H1 (cell line): ENCODE measurements at regions not wholly inside any gene's neighbourhood (a gene's known extent, or its start where the extent isn't known, plus 50 kb on each side); places are given as distances from the start of the nearest gene placed in this dataset.

Experiments used
- CTCF ChIA-PET: fragments of 300-600 bp; sonication (Branson Sonifier 250); formaldehyde crosslinking; loops from one replicate; lab custom pipeline; 2021; ENCODE audit not compliant: partially characterized antibody; lab: Charles Lee
- POLR2A ChIA-PET: fragments of 300-600 bp; sonication (Branson Sonifier 250); formaldehyde crosslinking; loops from one replicate; lab custom pipeline; 2021; ENCODE audit warnings: inconsistent platforms; ENCODE audit not compliant: partially characterized antibody; lab: Charles Lee
- DNase-seq, 2 experiments: peaks; one replicate each; pipeline versions ENCODE4 v3.0.0 to v3.0.0-alpha.2; 2010 to 2022; ENCODE audit warnings: low spot score in 2 of 2, low read depth in 1 of 2, mixed read lengths in 1 of 2
- FAIRE-seq: peaks from 2 replicates; lab custom pipeline; 2011; peaks lifted over from hg19 to GRCh38; lab: Jason Lieb, UNC
- H2AFZ ChIP-seq: 2 replicates; pipeline ENCODE4 v1.8.1; 2012; ENCODE audit warnings: low read length, inconsistent platforms
- H2AK5ac ChIP-seq: 2 replicates; pipeline ENCODE4 v1.6.1; 2013; ENCODE audit warnings: low read depth, low read length
- H2BK120ac ChIP-seq: replicated peaks from 2 replicates; pipeline ENCODE3; 2013; ENCODE audit warnings: low read depth, low read length, inconsistent platforms
- H2BK12ac ChIP-seq: 2 replicates; pipeline ENCODE4 v1.6.1; 2013; ENCODE audit warnings: low read depth, low read length
- H2BK15ac ChIP-seq: 2 replicates; pipeline ENCODE4 v1.6.1; 2013; ENCODE audit warnings: low read length
- H2BK20ac ChIP-seq: 2 replicates; pipeline ENCODE4 v1.6.1; 2013; ENCODE audit warnings: low read length
- H2BK5ac ChIP-seq: 2 replicates; pipeline ENCODE4 v1.6.1; 2013; ENCODE audit warnings: low read depth, low read length
- H3K14ac ChIP-seq: 2 replicates; pipeline ENCODE4 v1.6.1; 2013; ENCODE audit warnings: inconsistent platforms; ENCODE audit not compliant: insufficient read length
- H3K18ac ChIP-seq: 2 replicates; pipeline ENCODE4 v1.6.1; 2013; ENCODE audit warnings: low read length; ENCODE audit errors: extremely low read depth
- H3K23ac ChIP-seq: 2 replicates; pipeline ENCODE4 v1.6.1; 2013; ENCODE audit warnings: inconsistent platforms; ENCODE audit not compliant: insufficient read length
- H3K23me2 ChIP-seq: 2 replicates; pipeline ENCODE4 v1.6.1; 2013; ENCODE audit warnings: low read depth, low read length
- H3K27ac ChIP-seq: 2 replicates; pipeline ENCODE4 v1.6.1; 2011; ENCODE audit warnings: low read depth, low read length, inconsistent platforms
- H3K27me3 ChIP-seq, 4 experiments: replicated peaks in 1 of 4; 1 replicate in 1 of 4; 2 replicates in 3 of 4; pipeline versions ENCODE4 v1.6.1 to v1.8.1; 2011 to 2013; ENCODE audit warnings: low read length in 3 of 4, mild to moderate bottlenecking in 3 of 4, inconsistent platforms in 2 of 4, mixed read lengths in 2 of 4, moderate library complexity in 1 of 4; ENCODE audit not compliant: control insufficient read depth in 3 of 4, insufficient read depth in 3 of 4; ENCODE audit errors: extremely low read depth in 1 of 4
- H3K36me3 ChIP-seq, 4 experiments: 2 replicates each; pipeline versions ENCODE4 v1.6.1 to v1.8.1; 2011 to 2013; ENCODE audit warnings: mild to moderate bottlenecking in 4 of 4, low read length in 3 of 4, moderate library complexity in 2 of 4, control low read depth in 1 of 4, inconsistent platforms in 1 of 4; ENCODE audit not compliant: insufficient read depth in 4 of 4, control insufficient read depth in 2 of 4
- H3K4ac ChIP-seq: replicated peaks from 2 replicates; pipeline ENCODE3; 2013; ENCODE audit warnings: low read length, low read depth, mixed read lengths, inconsistent platforms; ENCODE audit not compliant: insufficient read length
- H3K4me1 ChIP-seq, 4 experiments: replicated peaks in 1 of 4; 1 replicate in 1 of 4; 2 replicates in 3 of 4; pipeline versions ENCODE4 v1.6.1 to v1.8.1; 2011 to 2013; ENCODE audit warnings: low read length in 3 of 4, inconsistent platforms in 2 of 4, mixed read lengths in 1 of 4; ENCODE audit not compliant: insufficient read depth in 4 of 4, control insufficient read depth in 3 of 4
- H3K4me2 ChIP-seq, 2 experiments: 2 replicates each; pipeline versions ENCODE4 v1.6.1 to v1.8.1; 2011 to 2013; ENCODE audit warnings: low read depth in 2 of 2, low read length in 2 of 2, control low read depth in 1 of 2, inconsistent platforms in 1 of 2, mild to moderate bottlenecking in 1 of 2; ENCODE audit not compliant: insufficient read depth in 1 of 2
- H3K4me3 ChIP-seq, 4 experiments: fragments of 200-600, 300-600 bp in 1 of 4; sonication (generic), shearing (Covaris generic), sonication (Bioruptor Twin) in 1 of 4; 2 replicates each; pipeline versions ENCODE4 v1.5.1 to v1.8.1; 2011 to 2016; ENCODE audit warnings: low read length in 4 of 4, low read depth in 3 of 4, control low read depth in 2 of 4, inconsistent platforms in 2 of 4, mild to moderate bottlenecking in 2 of 4, mixed read lengths in 1 of 4, moderate library complexity in 1 of 4; ENCODE audit not compliant: insufficient read depth in 2 of 4; ENCODE audit errors: extremely low read depth in 1 of 4
- H3K56ac ChIP-seq: replicated peaks from 2 replicates; pipeline ENCODE3; 2013; ENCODE audit warnings: low read depth, mild to moderate bottlenecking, mixed read lengths, low read length, inconsistent platforms; ENCODE audit not compliant: insufficient read length
- H3K79me1 ChIP-seq: 2 replicates; pipeline ENCODE4 v1.6.1; 2013; ENCODE audit warnings: low read depth, low read length, control low read depth
- H3K79me2 ChIP-seq, 2 experiments: 2 replicates each; pipeline versions ENCODE4 v1.6.1 to v1.8.1; 2012 to 2013; ENCODE audit warnings: low read length in 2 of 2, mild to moderate bottlenecking in 2 of 2, inconsistent platforms in 1 of 2; ENCODE audit not compliant: insufficient read depth in 2 of 2, control insufficient read depth in 1 of 2
- H3K9ac ChIP-seq, 4 experiments: replicated peaks in 1 of 4; 1 replicate in 1 of 4; 2 replicates in 3 of 4; pipeline versions ENCODE4 v1.6.1 to v1.8.1; 2011 to 2013; ENCODE audit warnings: low read depth in 3 of 4, low read length in 3 of 4, control low read depth in 2 of 4, mild to moderate bottlenecking in 2 of 4, moderate library complexity in 2 of 4, inconsistent platforms in 1 of 4; ENCODE audit errors: extremely low read depth in 1 of 4
- H3K9me3 ChIP-seq, 2 experiments: 2 replicates each; pipeline versions ENCODE4 v1.6.1 to v1.8.1; 2012 to 2013; ENCODE audit warnings: mild to moderate bottlenecking in 2 of 2, moderate library complexity in 2 of 2, control low read depth in 1 of 2, inconsistent platforms in 1 of 2, low read depth in 1 of 2, low read length in 1 of 2, mixed read lengths in 1 of 2; ENCODE audit not compliant: insufficient read depth in 2 of 2
- H4K20me1 ChIP-seq, 2 experiments: replicated peaks in 1 of 2; 2 replicates each; pipeline versions ENCODE3 to v1.8.1; 2011 to 2013; ENCODE audit warnings: inconsistent platforms in 2 of 2, low read length in 2 of 2, mild to moderate bottlenecking in 1 of 2; ENCODE audit not compliant: insufficient read depth in 2 of 2, control insufficient read depth in 1 of 2
- H4K5ac ChIP-seq: 2 replicates; pipeline ENCODE4 v1.6.1; 2013; ENCODE audit warnings: low read length, low read depth, mixed read lengths, inconsistent platforms; ENCODE audit not compliant: insufficient read length
- H4K8ac ChIP-seq: 2 replicates; pipeline ENCODE4 v1.8.0; 2013; ENCODE audit warnings: mild to moderate bottlenecking, moderate library complexity, low read length, inconsistent platforms; ENCODE audit not compliant: insufficient read depth; ENCODE audit errors: extremely low read depth
- H4K91ac ChIP-seq: replicated peaks from 2 replicates; pipeline ENCODE3; 2013; ENCODE audit warnings: low read length, mixed read lengths, inconsistent platforms; ENCODE audit not compliant: insufficient read length
- RNF2 ChIP-seq: fragments of 200-900, 300-1000 bp; sonication (generic); IDR thresholded peaks from 2 replicates; pipeline ENCODE4 v1.7.1; 2016; ENCODE audit warnings: borderline replicate concordance, low read depth, mild to moderate bottlenecking, antibody characterized with exemption, low read length; ENCODE audit not compliant: poor library complexity, severe bottlenecking; ENCODE audit errors: missing control alignments
- WGBS, 2 experiments: shearing (Covaris generic) in 1 of 2; methylation state at CpG; one replicate each; pipeline versions ENCODE4 v1.1.6 to v1.1.7; 2013 to 2015; ENCODE audit warnings: low lambda C conversion rate in 2 of 2, mixed read lengths in 2 of 2, inconsistent platforms in 1 of 2, low coverage in 1 of 2, missing lambda C conversion rate in 1 of 2; ENCODE audit not compliant: insufficient replicate concordance in 2 of 2, insufficient coverage in 1 of 2, insufficient read length in 1 of 2; ENCODE audit errors: extremely low coverage in 1 of 2, missing lambda C conversion rate in 1 of 2; 5-methylcytosine and 5-hydroxymethylcytosine counted together

DNA sequence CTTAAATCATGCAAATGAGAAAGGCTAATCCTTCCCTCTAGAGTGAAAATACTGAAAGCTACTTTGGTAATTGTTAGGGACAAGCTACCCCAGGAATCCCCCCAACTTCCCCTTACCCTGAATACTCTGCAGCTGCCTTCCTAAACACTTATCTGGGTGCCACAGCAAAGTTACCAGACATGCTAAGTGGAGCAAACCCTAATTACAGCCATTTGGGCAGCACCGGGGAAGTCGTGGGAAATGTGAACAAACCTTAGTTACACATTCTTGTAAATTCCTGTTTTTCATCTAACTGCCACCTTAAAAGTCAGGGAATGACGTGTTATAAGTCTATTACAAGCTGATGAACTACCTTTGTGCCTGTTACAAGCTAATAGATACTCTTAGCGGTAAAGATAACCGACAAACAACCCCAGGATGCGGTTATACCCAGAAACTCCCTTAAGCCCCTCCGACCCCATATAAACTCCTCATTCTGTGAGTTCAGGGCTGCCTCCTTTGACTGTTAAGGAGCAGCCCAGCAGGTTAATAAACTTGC is 66.0 kb upstream of the PLAC8 start:
- H3K23ac ChIP-seq, result no peak overlapping the region
- no peaks in the 10 kb centered on the region for H3K23me2 ChIP-seq
- no peaks in the 10 kb centered on the region for H3K4me1 ChIP-seq
- H4K20me1 ChIP-seq, result no peaks in the 10 kb centered on the region
- no peak overlapping the region for H4K5ac ChIP-seq
- 89% methylated on average over 7 of the region's 7 CpGs; no CpG with 5 or more reads in 1 of the 2 experiments for WGBS, 2 experiments
- no peak overlapping the region for H2BK120ac ChIP-seq
- no peak overlapping the region for H3K14ac ChIP-seq
- no peak overlapping the region for H4K91ac ChIP-seq
- ChIA-PET POLR2A (no interaction called here), CTCF (interaction anchor here (0.6 to 1.5 kb wide), 2 partner anchors 35 to 102 kb away, joined by 3 to 4 read pairs; no protein-coding TSS in a partner anchor)
- no peak overlapping the region for H2BK20ac ChIP-seq
- no peak for DNase-seq
- H3K79me2 ChIP-seq, result no peaks in the 10 kb centered on the region
- H2AFZ ChIP-seq, result no peak overlapping the region
- no peak overlapping the region for H3K4me3 ChIP-seq
- no peak overlapping the region for H2AK5ac ChIP-seq
- no peaks in the 10 kb centered on the region for H3K36me3 ChIP-seq
- H3K79me1 ChIP-seq, result no peaks in the 10 kb centered on the region
- no peak overlapping the region for H2BK12ac ChIP-seq
- no peak overlapping the region for H3K56ac ChIP-seq
- H2BK15ac ChIP-seq, result no peak overlapping the region
- TF ChIP-seq RNF2, result no peak
- no peak overlapping the region for H3K4me2 ChIP-seq
- no peak overlapping the region for H4K8ac ChIP-seq
- FAIRE-seq, result no peak
- no peaks in the 10 kb centered on the region for H3K27me3 ChIP-seq
- H3K9ac ChIP-seq, result no peak overlapping the region
- H3K18ac ChIP-seq, result no peak overlapping the region
- H3K4ac ChIP-seq, result no peak overlapping the region
- H3K27ac ChIP-seq, result no peak overlapping the region
- no peak overlapping the region for H2BK5ac ChIP-seq
- peaks cover 0 to 2% of the 10 kb centered on the region in 2 experiments; a peak in 1 of 4 replicates for H3K9me3 ChIP-seq
